ENCODE measurements at regions not wholly inside any gene's neighbourhood (a gene's known extent, or its start where the extent isn't known, plus 50 kb on each side); places are given as distances from the start of the nearest gene placed in this dataset.

GRCh38 chr2:731711-732110 lies 54.5 kb upstream of the TMEM18 start:
- no peak overlapping the region for H3K4me3 ChIP-seq (ENCODE audit: low read depth, low read length)
- H3K27me3 ChIP-seq (ENCODE audit: control insufficient read depth, insufficient read depth, low read length), result no peaks in the 10 kb centered on the region
- H3K36me3 ChIP-seq (ENCODE audit: control insufficient read depth, insufficient read depth, low read length), result no peaks in the 10 kb centered on the region
- POLR2A ChIA-PET, result no interaction called here
- CTCF ChIA-PET, result no interaction called here
- DNase-seq (ENCODE audit: low read depth), result no peak
- no peak for TF ChIP-seq CTCF (IDR thresholded peaks at IDR 0.05; ENCODE audit: insufficient read depth, low read depth, low read length)

GRCh38 chr2:729376-729861 lies 52.2 kb upstream of the TMEM18 start:
- Histone ChIP-seq H3K4me3 (ENCODE audit: low read depth, low read length) (no peak overlapping the region), H3K27me3 (ENCODE audit: control insufficient read depth, insufficient read depth, low read length) (no peaks in the 10 kb centered on the region), H3K36me3 (ENCODE audit: control insufficient read depth, insufficient read depth, low read length) (no peaks in the 10 kb centered on the region)
- ChIA-PET POLR2A (no interaction called here), CTCF (interaction anchor here (0.6 kb wide), 1 partner anchor 442 kb away, joined by 3 read pairs; no protein-coding TSS in a partner anchor)
- DNase-seq (ENCODE audit: low read depth), result no peak
- no peak for TF ChIP-seq CTCF (IDR thresholded peaks at IDR 0.05; ENCODE audit: insufficient read depth, low read depth, low read length)

DNA sequence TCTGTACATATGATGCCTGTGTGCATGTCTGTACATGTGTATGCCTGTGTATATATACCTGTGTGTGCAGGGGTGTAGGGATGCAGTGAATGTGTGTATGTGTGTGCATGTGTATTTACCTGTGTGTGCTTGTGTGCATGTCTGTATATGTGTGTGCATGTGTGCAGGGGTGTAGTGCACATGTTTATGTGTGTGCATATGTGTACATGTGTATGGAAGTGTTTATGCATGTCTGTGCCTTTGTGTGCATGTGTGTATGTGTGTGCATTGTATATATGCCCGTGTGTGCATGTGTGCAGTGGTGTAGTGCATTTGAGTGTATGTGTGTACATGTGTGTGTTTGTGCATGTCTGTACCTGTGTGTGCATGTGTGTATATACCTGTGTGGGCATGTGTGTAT lies 51.0 kb upstream of the TMEM18 start:
- no peak for DNase-seq (ENCODE audit: low read depth)
- Histone ChIP-seq H3K27me3 (ENCODE audit: control insufficient read depth, insufficient read depth, low read length) (no peaks in the 10 kb centered on the region), H3K36me3 (ENCODE audit: control insufficient read depth, insufficient read depth, low read length) (no peaks in the 10 kb centered on the region), H3K4me3 (ENCODE audit: low read depth, low read length) (no peak overlapping the region)
- CTCF ChIA-PET, result no interaction called here
- POLR2A ChIA-PET, result no interaction called here
- no peak for TF ChIP-seq CTCF (IDR thresholded peaks at IDR 0.05; ENCODE audit: insufficient read depth, low read depth, low read length)

- Histone ChIP-seq H3K36me3 (ENCODE audit: control insufficient read depth, insufficient read depth, low read length) (no peaks in the 10 kb centered on the region), H3K27me3 (ENCODE audit: control insufficient read depth, insufficient read depth, low read length) (no peaks in the 10 kb centered on the region), H3K4me3 (ENCODE audit: low read depth, low read length) (no peak overlapping the region)
- CTCF ChIA-PET, result interaction anchor here (0.9 kb wide), 1 partner anchor 11 kb away, joined by 3 read pairs; no protein-coding TSS in a partner anchor
- POLR2A ChIA-PET, result no interaction called here
- no peak for DNase-seq (ENCODE audit: low read depth)
- no peak for TF ChIP-seq CTCF (IDR thresholded peaks at IDR 0.05; ENCODE audit: insufficient read depth, low read depth, low read length)
These were observed 49.9 kb upstream of the TMEM18 start for GRCh38 chr2:727071-727470.

Data from BJ (cell line).